Sigmoid colon (tissue), 6 donors: ENCODE measurements at regions not wholly inside any gene's neighbourhood (a gene's known extent, or its start where the extent isn't known, plus 50 kb on each side); places are given as distances from the start of the nearest gene placed in this dataset.

Experiments used
- DNase-seq: peaks from one replicate; pipeline ENCODE4 v3.0.0-alpha.2; 2019
- H3K27ac ChIP-seq, 4 donors: fragments of 200-600 bp; sonication (generic); one replicate each; pipeline ENCODE4 v1.5.1; 2016 to 2019; ENCODE audit warnings: mild to moderate bottlenecking in 1 of 4
- H3K27me3 ChIP-seq, 3 donors: fragments of 200-600 bp; sonication (generic); one replicate each; pipeline ENCODE4 v1.5.1; 2019; ENCODE audit warnings: mild to moderate bottlenecking in 1 of 3
- H3K36me3 ChIP-seq, 4 donors: fragments of 200-600 bp; sonication (generic); one replicate each; pipeline ENCODE4 v1.5.1; 2016 to 2019
- H3K4me1 ChIP-seq, 4 donors: fragments of 200-600 bp; sonication (generic); one replicate each; pipeline ENCODE4 v1.5.1; 2017 to 2019
- H3K4me3 ChIP-seq, 4 donors: fragments of 200-600 bp; sonication (generic); one replicate each; pipeline ENCODE4 v1.5.1; 2017 to 2019; ENCODE audit warnings: mild to moderate bottlenecking in 2 of 4, moderate library complexity in 1 of 4
- H3K9me3 ChIP-seq, 4 donors: fragments of 200-600 bp in 3 of 4; sonication (generic) in 3 of 4; one replicate each; pipeline versions ENCODE4 v1.5.1 to v1.6.1; 2013 to 2019
- CTCF ChIP-seq, 4 experiments: fragments of 450-650 bp in 3 of 4; fragments of 200-600 bp in 1 of 4; IDR thresholded peaks; one replicate each; pipeline ENCODE4 v1.5.1; 2016 to 2019; ENCODE audit warnings: antibody characterized with exemption in 4 of 4, mild to moderate bottlenecking in 3 of 4, moderate library complexity in 2 of 4
- EP300 ChIP-seq, 4 donors: sonication (generic); formaldehyde crosslinking; IDR thresholded peaks; one replicate each; pipeline ENCODE4 v1.6.1; 2017; ENCODE audit warnings: antibody characterized with exemption in 4 of 4
- POLR2A ChIP-seq, 2 donors: fragments of 450-650 bp; IDR thresholded peaks; one replicate each; pipeline ENCODE4 v1.6.1; 2016; ENCODE audit warnings: antibody characterized with exemption in 2 of 2, mild to moderate bottlenecking in 2 of 2, moderate library complexity in 2 of 2
- POLR2AphosphoS5 ChIP-seq, 4 donors: sonication (generic); formaldehyde crosslinking; IDR thresholded peaks; one replicate each; pipeline ENCODE4 v1.6.1; 2017; ENCODE audit warnings: antibody characterized with exemption in 4 of 4
- WGBS, 2 donors: extraction: QIAGEN DNeasy Blood & Tissue Kit; methylation state at CpG; one replicate each; pipeline ENCODE4 v1.1.7; 2013; 5-methylcytosine and 5-hydroxymethylcytosine counted together
- intact Hi-C: fragments of 100-400 bp; cut with DNase I; formaldehyde crosslinking; loops from one replicate; pipeline ENCODE4 v1.15.1; 2023
- donor health status: healthy with polysubstance abuse.
- donor health status: healthy.

- no peaks in the 10 kb centered on the region for H3K27me3 ChIP-seq
- DNase-seq = no peak
- 23 to 35% methylated on average over 13 of the region's 13 CpGs for WGBS, 2 donors
- TF ChIP-seq POLR2AphosphoS5 (IDR thresholded peaks at IDR 0.05) (no peak), POLR2A (IDR thresholded peaks at IDR 0.05) (no peak), CTCF (IDR thresholded peaks at IDR 0.05) (no peak), EP300 (IDR thresholded peaks at IDR 0.05) (no peak)
- H3K36me3 ChIP-seq = no peaks in the 10 kb centered on the region
- peak overlapping the region in 1 of 4 donors; percentile 14 for H3K27ac ChIP-seq
- intact Hi-C loops = no loop called here
- peaks cover 0 to 11% (median 5%) of the 10 kb centered on the region in 4 donors for H3K4me1 ChIP-seq
- H3K4me3 ChIP-seq = no peak overlapping the region
- H3K9me3 ChIP-seq = no peaks in the 10 kb centered on the region
These were observed 367.5 kb upstream of the BRINP1 start for GRCh38 chr9:119736491-119737454.

DNA sequence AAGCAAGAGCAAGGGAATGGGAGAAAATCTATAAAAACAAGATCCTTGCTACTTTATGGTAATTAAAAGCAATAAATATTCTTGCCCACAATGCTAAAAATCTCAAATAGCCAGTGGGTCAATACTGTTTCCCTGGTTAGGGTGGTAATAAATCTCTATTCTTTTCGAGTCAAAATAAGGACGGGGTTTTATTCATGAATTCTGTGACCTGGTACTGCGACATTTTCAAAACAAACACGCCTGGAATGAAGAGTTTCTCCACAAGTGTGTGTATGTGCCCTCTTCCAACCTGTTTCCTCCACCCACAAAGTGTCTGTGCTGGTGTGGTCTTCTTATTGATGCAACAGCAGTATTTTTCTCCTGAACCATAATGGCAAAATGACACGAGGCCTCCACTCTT lies 358.8 kb upstream of the BRINP1 start:
- WGBS, 2 donors = 64 to 74% methylated on average over 5 of the region's 5 CpGs
- TF ChIP-seq POLR2AphosphoS5 (IDR thresholded peaks at IDR 0.05) = no peak
- TF ChIP-seq EP300 (IDR thresholded peaks at IDR 0.05) = no peak
- no peaks in the 10 kb centered on the region for H3K27me3 ChIP-seq
- no peak overlapping the region for H3K4me3 ChIP-seq
- no peaks in the 10 kb centered on the region for H3K4me1 ChIP-seq
- H3K36me3 ChIP-seq = no peaks in the 10 kb centered on the region
- H3K9me3 ChIP-seq = no peaks in the 10 kb centered on the region
- H3K27ac ChIP-seq = no peak overlapping the region
- no peak for DNase-seq
- intact Hi-C loops = no loop called here

DNA sequence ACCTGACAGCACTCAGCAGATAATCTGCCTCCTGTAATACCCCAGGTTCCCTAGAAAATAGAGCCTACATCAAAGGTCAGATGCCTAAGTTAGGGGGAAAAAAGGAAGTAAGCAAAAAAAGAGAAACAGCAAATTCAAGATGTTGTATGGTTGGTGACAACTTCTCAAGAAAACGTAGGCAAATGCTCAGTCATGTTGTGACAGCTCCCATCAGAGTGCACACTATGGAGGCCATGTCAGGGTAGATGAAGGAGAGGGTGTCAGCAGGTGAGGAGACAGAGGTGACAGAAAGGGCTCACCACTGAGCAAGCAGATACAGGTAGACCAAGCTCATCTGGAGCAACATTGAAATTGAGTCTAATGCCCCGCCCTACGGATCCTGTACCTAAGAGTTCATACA lies 356.8 kb upstream of the BRINP1 start:
- Histone ChIP-seq H3K4me3 (no peak overlapping the region), H3K27ac (no peak overlapping the region), H3K36me3 (no peaks in the 10 kb centered on the region), H3K9me3 (no peaks in the 10 kb centered on the region), H3K27me3 (no peaks in the 10 kb centered on the region), H3K4me1 (no peaks in the 10 kb centered on the region)
- intact Hi-C loops = no loop called here
- 81 to 84% methylated on average over 3 of the region's 3 CpGs for WGBS, 2 donors
- TF ChIP-seq POLR2A (IDR thresholded peaks at IDR 0.05) = no peak
- TF ChIP-seq POLR2AphosphoS5 (IDR thresholded peaks at IDR 0.05) = no peak
- TF ChIP-seq CTCF (IDR thresholded peaks at IDR 0.05) = no peak
- no peak for TF ChIP-seq EP300 (IDR thresholded peaks at IDR 0.05)
- no peak for DNase-seq

- TF ChIP-seq CTCF (IDR thresholded peaks at IDR 0.05) = no peak
- no peak for TF ChIP-seq EP300 (IDR thresholded peaks at IDR 0.05)
- TF ChIP-seq POLR2A (IDR thresholded peaks at IDR 0.05) = no peak
- no peak for TF ChIP-seq POLR2AphosphoS5 (IDR thresholded peaks at IDR 0.05)
- Histone ChIP-seq H3K4me3 (no peak overlapping the region), H3K27me3 (no peaks in the 10 kb centered on the region), H3K36me3 (no peaks in the 10 kb centered on the region), H3K27ac (no peak overlapping the region), H3K4me1 (no peaks in the 10 kb centered on the region), H3K9me3 (no peaks in the 10 kb centered on the region)
- no peak for DNase-seq
- intact Hi-C loops = no loop called here
- WGBS, 2 donors = 31 to 34% methylated on average over 2 of the region's 2 CpGs
These were observed 353.1 kb upstream of the BRINP1 start for GRCh38 chr9:119722384-119722783.

DNA sequence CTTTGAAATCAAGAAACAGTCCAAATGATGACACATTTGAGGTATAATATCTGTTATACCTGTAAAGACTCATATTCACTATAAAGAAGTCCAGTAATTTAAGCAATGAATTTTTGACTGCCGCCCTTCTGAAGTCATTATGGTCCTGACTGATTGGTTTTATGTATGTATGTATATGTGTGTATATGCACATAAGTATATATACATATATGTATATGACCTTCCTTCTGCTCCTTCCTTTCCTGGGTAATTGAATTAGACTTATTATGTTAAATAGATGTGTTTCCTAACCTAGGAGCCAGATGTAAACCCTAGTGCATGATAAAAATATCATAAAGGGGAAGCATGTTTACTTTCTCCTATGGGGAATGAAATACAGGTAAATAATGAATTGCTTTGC lies 343.1 kb upstream of the BRINP1 start:
- WGBS, 2 donors = 86 to 90% methylated on average over 1 of the region's 1 CpG
- H3K36me3 ChIP-seq = no peaks in the 10 kb centered on the region
- H3K27ac ChIP-seq = no peak overlapping the region
- H3K4me3 ChIP-seq = no peak overlapping the region
- DNase-seq = no peak
- H3K4me1 ChIP-seq = no peaks in the 10 kb centered on the region
- no peaks in the 10 kb centered on the region for H3K9me3 ChIP-seq
- intact Hi-C loops = no loop called here
- no peaks in the 10 kb centered on the region for H3K27me3 ChIP-seq
- no peak for TF ChIP-seq EP300 (IDR thresholded peaks at IDR 0.05)
- TF ChIP-seq POLR2AphosphoS5 (IDR thresholded peaks at IDR 0.05) = no peak
- no peak for TF ChIP-seq CTCF (IDR thresholded peaks at IDR 0.05)
- TF ChIP-seq POLR2A (IDR thresholded peaks at IDR 0.05) = no peak
